D721Med (cell line): ENCODE measurements at regions not wholly inside any gene's neighbourhood (a gene's known extent, or its start where the extent isn't known, plus 50 kb on each side); places are given as distances from the start of the nearest gene placed in this dataset.
"Not testable (repeated sequence)": the region's sequence is repeated elsewhere in the genome, so short reads cannot be mapped to it uniquely, and the experiment has no call there.

ENCODE experiments used
- DNase-seq: peaks from one replicate; pipeline ENCODE4 v3.0.0; 2011; ENCODE audit warnings: low spot score; ENCODE audit not compliant: insufficient read length
- FAIRE-seq: peaks from 2 replicates; lab custom pipeline; 2011; peaks lifted over from hg19 to GRCh38; lab: Jason Lieb, UNC
- TF ChIP-seq, protein P1 (sequence below): IDR thresholded peaks from 2 replicates; pipeline ENCODE4 v1.5.1; 2012; ENCODE audit warnings: mild to moderate bottlenecking, control low read depth; ENCODE audit not compliant: insufficient read depth; ENCODE audit errors: missing control alignments

DNA sequence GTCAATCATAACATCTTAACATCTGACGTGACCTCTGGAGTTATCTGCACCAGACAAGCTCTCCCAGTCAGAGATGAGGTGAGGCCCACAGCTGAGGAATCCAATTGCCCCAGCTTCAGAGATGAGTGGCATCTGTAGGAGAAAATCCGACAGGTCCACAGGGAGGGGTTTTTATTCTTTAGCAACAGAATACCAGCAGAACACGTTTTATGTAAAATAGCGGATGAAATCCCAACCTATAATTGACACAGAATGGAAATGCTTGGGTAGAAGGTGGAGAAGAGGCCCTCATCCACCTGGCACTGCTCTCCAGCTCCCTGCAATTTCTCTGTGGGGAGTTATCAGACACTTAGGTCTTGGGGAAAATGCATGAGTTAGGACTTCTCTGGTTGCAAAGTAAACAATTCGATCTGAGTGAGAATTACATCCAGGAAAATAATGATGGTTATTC lies 144.2 kb upstream of the NRP1 start:
- no peak for FAIRE-seq

GRCh38 chr10:33478089-33478674 lies 143.7 kb upstream of the NRP1 start:
- DNase-seq (no peak), FAIRE-seq (no peak)
- TF ChIP-seq, protein P1, sequence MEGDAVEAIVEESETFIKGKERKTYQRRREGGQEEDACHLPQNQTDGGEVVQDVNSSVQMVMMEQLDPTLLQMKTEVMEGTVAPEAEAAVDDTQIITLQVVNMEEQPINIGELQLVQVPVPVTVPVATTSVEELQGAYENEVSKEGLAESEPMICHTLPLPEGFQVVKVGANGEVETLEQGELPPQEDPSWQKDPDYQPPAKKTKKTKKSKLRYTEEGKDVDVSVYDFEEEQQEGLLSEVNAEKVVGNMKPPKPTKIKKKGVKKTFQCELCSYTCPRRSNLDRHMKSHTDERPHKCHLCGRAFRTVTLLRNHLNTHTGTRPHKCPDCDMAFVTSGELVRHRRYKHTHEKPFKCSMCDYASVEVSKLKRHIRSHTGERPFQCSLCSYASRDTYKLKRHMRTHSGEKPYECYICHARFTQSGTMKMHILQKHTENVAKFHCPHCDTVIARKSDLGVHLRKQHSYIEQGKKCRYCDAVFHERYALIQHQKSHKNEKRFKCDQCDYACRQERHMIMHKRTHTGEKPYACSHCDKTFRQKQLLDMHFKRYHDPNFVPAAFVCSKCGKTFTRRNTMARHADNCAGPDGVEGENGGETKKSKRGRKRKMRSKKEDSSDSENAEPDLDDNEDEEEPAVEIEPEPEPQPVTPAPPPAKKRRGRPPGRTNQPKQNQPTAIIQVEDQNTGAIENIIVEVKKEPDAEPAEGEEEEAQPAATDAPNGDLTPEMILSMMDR, result no peak

More for the DNA sequence above, 144.2 kb upstream of the NRP1 start:
- TF ChIP-seq, protein P1, result no peak
- DNase-seq, result no peak

DNA sequence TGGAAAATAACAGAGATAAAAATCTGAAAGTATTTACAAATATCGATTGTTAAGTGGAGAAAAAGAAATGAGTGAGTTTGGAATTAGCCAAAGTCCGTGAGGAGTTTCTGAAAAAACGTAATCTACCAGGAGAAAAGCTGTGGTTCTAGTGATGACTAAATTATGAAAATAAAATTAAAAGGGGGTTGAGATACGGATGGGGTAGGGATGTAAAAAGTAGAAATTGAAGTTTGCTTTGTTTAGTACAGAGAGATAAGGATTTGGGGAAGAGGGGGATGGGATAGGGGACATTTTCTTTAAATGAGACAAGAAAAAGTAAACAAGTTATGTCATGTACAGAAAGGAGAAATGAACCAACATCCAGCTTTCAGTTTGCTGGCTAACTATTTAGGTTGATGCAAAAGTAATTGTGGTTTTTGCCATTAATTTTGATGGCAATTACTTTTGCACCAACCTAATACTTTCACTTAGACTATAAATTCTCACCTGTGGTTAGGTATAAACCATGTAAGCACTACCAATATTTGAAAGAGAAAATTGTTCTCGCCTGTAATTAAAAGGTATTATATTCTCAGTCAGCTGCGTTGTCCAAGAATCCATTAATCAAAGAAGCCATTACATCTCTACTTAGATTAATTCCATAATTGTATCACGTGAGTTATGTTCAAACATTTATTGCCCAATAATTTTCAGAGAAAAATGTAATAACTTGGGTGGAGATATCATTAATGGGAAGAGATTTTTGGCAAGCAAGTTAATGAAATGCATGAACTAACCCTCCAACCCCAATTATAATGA lies 143.0 kb upstream of the NRP1 start:
- no peak for FAIRE-seq
- TF ChIP-seq, protein P1, result no peak
- no peak for DNase-seq

DNA sequence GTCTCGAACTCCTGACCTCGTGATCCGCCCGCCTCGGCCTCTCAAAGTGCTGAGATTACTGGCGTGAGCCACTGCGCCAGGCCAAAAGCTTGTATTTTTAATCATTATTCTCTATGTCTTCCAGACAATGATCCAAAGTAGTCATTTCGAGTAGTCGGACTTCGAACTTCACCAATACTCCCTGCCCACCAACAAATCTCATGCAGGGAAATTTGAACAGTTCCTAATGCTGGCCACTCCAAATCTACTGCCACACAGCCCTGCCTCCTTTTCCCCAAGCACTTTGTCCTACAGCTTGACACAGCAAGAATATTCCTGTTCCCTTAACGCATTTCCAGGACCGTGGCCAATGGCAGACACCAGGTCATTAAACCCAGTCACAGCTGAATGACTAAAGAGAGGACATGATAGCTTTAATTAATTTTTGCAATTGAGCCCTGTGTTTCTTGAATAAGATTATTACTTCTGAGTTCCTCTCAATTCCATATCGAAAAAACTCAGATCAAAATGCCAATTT lies 142.3 kb upstream of the NRP1 start:
- DNase-seq (no peak), FAIRE-seq (no peak)
- TF ChIP-seq, protein P1, result no peak

GRCh38 chr10:33473688-33474087 lies 139.2 kb upstream of the NRP1 start:
- TF ChIP-seq, protein P1, result no peak
- DNase-seq (no peak), FAIRE-seq (no peak)

DNA sequence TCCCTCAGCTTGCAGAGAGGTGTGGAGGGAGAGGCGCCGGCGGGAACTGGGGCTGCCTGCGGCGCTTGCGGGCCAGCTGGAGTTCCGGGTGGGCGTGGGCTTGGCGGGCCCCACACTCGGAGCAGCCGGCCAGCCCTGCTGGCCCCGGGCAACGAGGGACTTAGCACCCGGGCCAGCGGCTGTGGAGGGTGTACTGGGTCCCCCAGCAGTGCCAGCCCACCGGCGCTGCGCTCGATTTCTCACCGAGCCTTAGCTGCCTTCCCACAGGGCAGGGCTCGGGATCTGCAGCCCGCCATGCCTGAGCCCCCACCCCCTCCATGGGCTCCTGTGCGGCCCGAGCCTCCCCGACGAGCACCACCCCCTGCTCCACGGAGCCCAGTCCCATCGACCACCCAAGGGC lies 133.5 kb upstream of the NRP1 start:
- not testable (repeated sequence) for FAIRE-seq, DNase-seq

GRCh38 chr10:33465747-33466146 lies 131.3 kb upstream of the NRP1 start:
- TF ChIP-seq, protein P1, result no peak
- DNase-seq (no peak), FAIRE-seq (no peak)
